Posterior vena cava (tissue), 2 donors: ENCODE measurements at regions not wholly inside any gene's neighbourhood (a gene's known extent, or its start where the extent isn't known, plus 50 kb on each side); places are given as distances from the start of the nearest gene placed in this dataset.
"Not testable (repeated sequence)": the region's sequence is repeated elsewhere in the genome, so short reads cannot be mapped to it uniquely, and the experiment has no call there.

Experiments
- DNase-seq: peaks from one replicate; pipeline ENCODE4 v3.0.0-alpha.2; 2020; ENCODE audit warnings: low spot score
- intact Hi-C, 2 donors: fragments of 100-400 bp; cut with DNase I; formaldehyde crosslinking; loops; one replicate each; pipeline versions ENCODE4 v1.14.1 to v1.14.2; 2022 to 2023
- donor health status: DM: yes; HTN: yes; CAD: no.
- donor health status: DM: yes; HTN: yes; CAD: no.

- no peak for DNase-seq
- intact Hi-C loops = no loop called here
Measured at GRCh38 chr18:64806691-64807090, 657.8 kb upstream of the LINC00305 start.

DNA sequence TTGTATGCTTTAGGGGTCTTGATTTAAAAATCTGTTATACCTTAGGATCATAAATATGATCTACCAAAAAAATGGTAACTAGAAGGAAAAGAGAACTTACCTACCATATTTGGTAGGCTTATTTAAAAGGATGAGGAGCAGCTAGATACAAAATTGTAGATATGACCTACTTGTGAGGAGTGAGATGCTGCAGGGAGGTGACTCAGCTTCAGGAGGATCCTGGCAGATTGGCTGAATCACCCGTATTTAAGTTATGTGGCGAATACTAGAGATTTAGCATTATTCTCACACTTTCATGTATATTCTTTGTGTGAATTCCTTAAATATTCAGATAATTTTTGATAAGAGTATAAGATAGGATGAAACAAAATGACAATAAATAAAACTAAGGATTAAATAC, 657.3 kb upstream of the LINC00305 start:
- intact Hi-C loops = no loop called here

DNA sequence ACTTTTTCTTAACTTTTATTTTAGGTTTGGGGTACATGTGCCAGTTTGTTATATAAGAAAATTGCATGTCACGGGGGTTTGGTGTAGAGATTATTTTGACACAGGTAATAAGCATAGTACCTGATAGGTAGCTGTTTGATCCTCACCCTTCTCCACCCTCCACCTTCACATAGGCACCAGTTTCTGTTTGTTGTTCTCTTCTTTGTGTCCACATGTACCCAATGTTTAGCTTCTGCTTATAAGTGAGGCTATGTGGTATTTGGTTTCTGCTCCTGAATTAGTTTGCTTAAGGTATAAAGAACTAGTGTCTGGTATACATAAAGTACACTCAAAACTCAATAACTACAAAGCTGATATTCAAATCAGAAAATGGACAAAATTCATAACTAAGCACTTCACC, 654.6 kb upstream of the LINC00305 start:
- intact Hi-C loops = no loop called here
- no peak for DNase-seq

More for the DNA sequence above, 657.3 kb upstream of the LINC00305 start:
- DNase-seq = no peak

GRCh38 chr18:64800151-64800550, 651.3 kb upstream of the LINC00305 start:
- no peak for DNase-seq
- intact Hi-C loops = no loop called here

DNA sequence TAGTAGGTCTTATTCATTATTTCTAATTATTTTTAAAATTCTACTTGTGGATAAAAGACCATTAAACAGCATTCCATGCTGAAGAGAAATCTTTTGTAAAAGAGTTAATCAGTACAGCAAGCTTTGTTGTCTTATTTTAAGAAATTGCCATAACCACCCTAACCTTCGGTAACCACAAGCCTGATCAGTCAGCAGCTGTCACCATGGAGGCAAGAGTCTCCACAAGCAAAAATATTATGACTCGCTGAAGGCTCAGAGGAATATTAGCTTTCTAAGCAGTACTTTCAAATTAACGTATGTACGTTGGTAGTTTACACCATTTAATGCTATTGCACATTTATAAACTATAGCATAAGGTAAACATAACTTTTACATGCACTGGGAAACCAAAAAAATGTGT, 650.5 kb upstream of the LINC00305 start:
- no peak for DNase-seq
- intact Hi-C loops = no loop called here

DNA sequence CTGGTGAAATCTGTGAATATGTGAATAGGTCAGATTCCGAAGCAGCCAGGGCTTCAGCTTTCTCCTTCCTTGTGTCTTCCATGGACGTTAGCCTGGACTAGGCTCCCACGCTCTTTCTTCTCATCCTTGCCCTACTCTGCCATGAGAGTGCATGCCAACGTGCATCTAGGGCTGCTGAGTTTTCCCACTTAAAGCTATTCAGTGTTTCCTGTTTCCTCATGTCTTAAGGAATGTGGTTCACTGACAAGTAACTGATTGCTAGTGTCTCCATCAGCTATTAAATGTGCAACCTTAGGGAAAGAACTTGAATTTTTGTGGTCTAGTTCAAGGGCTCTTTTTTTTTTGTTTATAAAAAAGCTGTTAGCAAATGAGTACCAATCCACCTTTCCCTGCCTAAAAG, 642.3 kb upstream of the LINC00305 start:
- intact Hi-C loops = no loop called here
- no peak for DNase-seq

GRCh38 chr18:64785686-64786085, 636.8 kb upstream of the LINC00305 start:
- no peak for DNase-seq
- intact Hi-C loops = no loop called here

DNA sequence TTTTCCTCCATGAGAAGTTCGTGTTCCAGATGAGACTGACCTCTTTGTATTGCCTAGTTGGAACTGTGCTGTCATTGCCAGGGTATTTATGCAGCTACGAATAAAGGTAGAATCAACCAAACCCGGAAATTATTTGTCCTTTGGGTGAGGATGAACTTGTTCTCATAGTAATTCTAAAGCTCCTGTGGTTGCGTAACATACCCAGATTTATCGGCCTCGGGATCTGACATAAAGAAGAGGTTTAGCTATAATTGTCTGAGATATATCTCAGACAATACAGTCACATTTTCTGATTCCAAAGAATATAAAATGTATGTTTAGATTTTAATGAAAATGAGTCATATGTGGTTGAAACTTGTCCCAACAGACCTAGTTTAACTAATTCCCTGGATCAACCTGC, 628.7 kb upstream of the LINC00305 start:
- no peak for DNase-seq
- intact Hi-C loops = no loop called here

- intact Hi-C loops = loop anchor here in 1 of 2 donors (2.0 kb wide), 1 partner anchor 73 kb away; no protein-coding TSS in a partner anchor
- DNase-seq = no peak
Measured at GRCh38 chr18:64765908-64766307, 617.0 kb upstream of the LINC00305 start.

- intact Hi-C loops = no loop called here
Measured at GRCh38 chr18:64752707-64753106, 603.8 kb upstream of the LINC00305 start.

GRCh38 chr18:64749884-64750283, 601.0 kb upstream of the LINC00305 start:
- no peak for DNase-seq
- intact Hi-C loops = no loop called here

More at GRCh38 chr18:64752707-64753106, 603.8 kb upstream of the LINC00305 start:
- no peak for DNase-seq

DNA sequence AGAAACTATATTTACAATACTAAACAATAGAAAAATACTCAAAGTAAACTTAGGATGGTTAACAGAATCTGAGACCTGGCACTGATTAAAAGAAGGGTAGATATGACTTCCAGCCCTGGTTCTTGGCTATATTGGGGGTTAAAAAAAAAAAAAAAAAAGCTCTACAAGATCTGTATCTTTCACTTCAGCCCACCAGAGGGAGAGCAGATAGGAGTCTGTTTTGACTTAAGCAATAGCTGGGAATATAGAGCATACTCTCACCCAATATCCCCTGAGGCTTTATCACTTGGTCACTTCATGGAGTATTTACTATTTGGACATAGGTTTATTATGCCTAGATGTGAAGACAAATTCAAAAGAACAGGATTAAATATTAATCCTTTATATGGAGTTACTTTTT, 598.9 kb upstream of the LINC00305 start:
- DNase-seq = no peak
- intact Hi-C loops = no loop called here

GRCh38 chr18:64742898-64743297, 594.0 kb upstream of the LINC00305 start:
- intact Hi-C loops = no loop called here
- no peak for DNase-seq

DNA sequence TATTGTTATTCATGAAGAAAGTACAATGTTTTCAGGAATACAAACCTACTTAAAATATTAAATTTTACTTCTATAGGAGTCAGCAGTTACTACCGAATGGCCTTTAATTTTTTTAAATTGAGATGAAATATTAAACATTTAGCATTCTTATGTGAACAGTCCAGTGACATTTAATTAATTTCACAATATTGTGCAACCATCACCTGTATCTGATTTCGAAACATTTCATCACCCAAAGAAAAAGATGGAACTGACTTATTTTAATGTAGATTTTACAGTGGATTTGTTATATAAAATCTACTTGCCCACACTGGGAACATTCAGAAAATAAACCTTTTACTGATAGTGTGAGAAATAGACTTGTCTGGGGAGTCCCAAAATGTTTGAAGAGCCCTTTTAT, 585.2 kb upstream of the LINC00305 start:
- intact Hi-C loops = no loop called here

DNA sequence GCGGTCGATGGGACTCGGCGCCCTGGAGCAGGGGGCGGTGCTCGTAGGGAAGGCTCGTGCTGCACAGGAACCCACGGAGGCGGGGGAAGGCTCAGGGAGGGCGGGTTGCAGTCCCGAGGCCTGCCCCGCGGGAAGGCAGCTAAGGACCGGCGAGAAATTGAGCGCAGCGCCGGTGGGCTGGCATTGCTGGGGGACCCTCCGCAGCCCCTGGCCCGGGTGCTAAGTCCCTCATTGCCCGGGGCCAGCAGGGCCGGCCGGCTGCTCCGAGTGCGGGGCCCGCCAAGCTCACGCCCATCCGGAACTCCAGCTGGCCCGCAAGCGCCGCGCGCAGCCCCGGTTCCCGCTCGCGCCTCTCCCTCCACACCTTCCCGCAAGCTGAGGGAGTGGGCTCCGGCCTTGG, 576.8 kb upstream of the LINC00305 start:
- peak; percentile 74 for DNase-seq
- intact Hi-C loops = not testable (repeated sequence)

More for the DNA sequence above, 585.2 kb upstream of the LINC00305 start:
- no peak for DNase-seq

- intact Hi-C loops = no loop called here
- DNase-seq = peak; percentile 56
Measured at GRCh38 chr18:64720781-64721464, 572.0 kb upstream of the LINC00305 start.

- intact Hi-C loops = no loop called here
- DNase-seq = no peak
Measured at GRCh38 chr18:64718808-64719207, 569.9 kb upstream of the LINC00305 start.

DNA sequence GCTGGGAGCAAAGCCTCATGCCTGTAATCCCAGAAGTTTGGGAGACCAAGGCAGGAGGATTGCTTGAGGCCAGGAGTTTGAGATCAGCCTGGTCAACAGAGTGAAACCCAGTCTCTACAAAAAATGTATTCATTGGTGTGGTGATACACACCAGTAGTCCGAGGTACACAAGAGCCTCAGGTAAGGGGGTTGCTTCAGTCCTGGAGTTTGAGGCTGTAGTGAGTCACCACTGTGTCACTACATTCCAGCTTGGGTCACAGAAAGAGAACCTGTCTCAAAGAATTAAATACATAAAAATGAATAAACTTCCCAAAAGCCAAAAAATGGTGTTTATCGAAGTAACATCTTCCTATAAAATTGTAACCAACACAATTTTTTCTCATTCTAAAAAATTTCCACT, 568.1 kb upstream of the LINC00305 start:
- intact Hi-C loops = no loop called here
- DNase-seq = no peak

GRCh38 chr18:64714086-64714485, 565.2 kb upstream of the LINC00305 start:
- intact Hi-C loops = no loop called here
- no peak for DNase-seq

GRCh38 chr18:64713284-64713683, 564.4 kb upstream of the LINC00305 start:
- intact Hi-C loops = no loop called here

DNA sequence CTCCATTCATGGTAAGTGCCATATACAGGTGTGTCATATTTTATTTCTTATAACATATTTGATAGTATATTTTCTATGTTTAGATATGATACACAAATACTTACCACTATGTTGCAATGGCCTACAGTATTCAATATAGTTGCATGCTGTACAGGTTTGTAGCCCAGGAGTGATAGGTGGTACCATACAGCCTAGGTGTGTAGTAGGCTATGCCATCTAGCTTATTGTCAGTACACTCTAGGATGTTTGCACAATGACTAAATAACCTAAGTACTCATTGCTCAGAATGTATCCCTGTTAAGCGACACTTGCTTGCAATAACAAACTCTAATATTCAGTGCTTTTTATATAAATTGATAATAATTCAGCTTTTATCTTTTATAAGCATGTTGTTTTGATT, 563.1 kb upstream of the LINC00305 start:
- DNase-seq = no peak
- intact Hi-C loops = no loop called here

More at GRCh38 chr18:64713284-64713683, 564.4 kb upstream of the LINC00305 start:
- DNase-seq = peak; percentile 36
